Limb (tissue), 2 donors: ENCODE measurements at regions not wholly inside any gene's neighbourhood (a gene's known extent, or its start where the extent isn't known, plus 50 kb on each side); places are given as distances from the start of the nearest gene placed in this dataset.

Source experiments
- DNase-seq, 2 donors: peaks; one replicate each; pipeline ENCODE4 v3.0.0-alpha.2; 2016; ENCODE audit errors: extremely low spot score in 2 of 2

GRCh38 chr1:81437649-81438048 lies 363.1 kb upstream of the ADGRL2 start:
- no peak for DNase-seq

- no peak for DNase-seq
These were observed 363.5 kb upstream of the ADGRL2 start for GRCh38 chr1:81437213-81437612.

- no peak for DNase-seq
These were observed 365.6 kb upstream of the ADGRL2 start for GRCh38 chr1:81435175-81435574.

GRCh38 chr1:81433676-81434075 lies 367.1 kb upstream of the ADGRL2 start:
- no peak for DNase-seq

GRCh38 chr1:81432654-81433109 lies 368.1 kb upstream of the ADGRL2 start:
- no peak for DNase-seq

GRCh38 chr1:81432059-81432458 lies 368.7 kb upstream of the ADGRL2 start:
- no peak for DNase-seq

GRCh38 chr1:81431624-81432000 lies 369.1 kb upstream of the ADGRL2 start:
- no peak for DNase-seq

GRCh38 chr1:81430955-81431623 lies 369.6 kb upstream of the ADGRL2 start:
- DNase-seq = no peak

GRCh38 chr1:81430236-81430938 lies 370.3 kb upstream of the ADGRL2 start:
- DNase-seq = no peak

GRCh38 chr1:81428998-81429397 lies 371.7 kb upstream of the ADGRL2 start:
- DNase-seq = no peak

- no peak for DNase-seq
These were observed 375.9 kb upstream of the ADGRL2 start for GRCh38 chr1:81424816-81425215.

- no peak for DNase-seq
These were observed 376.7 kb upstream of the ADGRL2 start for GRCh38 chr1:81424061-81424460.

- no peak for DNase-seq
These were observed 380.0 kb upstream of the ADGRL2 start for GRCh38 chr1:81420760-81421159.

- DNase-seq = peak; percentile 81
These were observed 386.2 kb upstream of the ADGRL2 start for GRCh38 chr1:81414488-81415015.

GRCh38 chr1:81412954-81413353 lies 387.8 kb upstream of the ADGRL2 start:
- DNase-seq = no peak

- no peak for DNase-seq
These were observed 389.8 kb upstream of the ADGRL2 start for GRCh38 chr1:81410941-81411340.

- no peak for DNase-seq
These were observed 390.4 kb upstream of the ADGRL2 start for GRCh38 chr1:81410351-81410750.

- DNase-seq = peak in 1 of 2 donors; percentile 56
These were observed 390.9 kb upstream of the ADGRL2 start for GRCh38 chr1:81409780-81410274.

- no peak for DNase-seq
These were observed 391.5 kb upstream of the ADGRL2 start for GRCh38 chr1:81409262-81409661.

- DNase-seq = no peak
These were observed 392.3 kb upstream of the ADGRL2 start for GRCh38 chr1:81408419-81408818.

GRCh38 chr1:81407000-81407821 lies 393.5 kb upstream of the ADGRL2 start:
- peak in 1 of 2 donors; percentile 75 for DNase-seq
